Body of pancreas (tissue), 4 donors: ENCODE measurements at regions not wholly inside any gene's neighbourhood (a gene's known extent, or its start where the extent isn't known, plus 50 kb on each side); places are given as distances from the start of the nearest gene placed in this dataset.

ENCODE experiments used
- POLR2A ChIP-seq, 3 donors: fragments of 450-650 bp; IDR thresholded peaks; one replicate each; pipeline ENCODE4 v1.6.1; 2016; ENCODE audit warnings: antibody characterized with exemption in 3 of 3, mild to moderate bottlenecking in 2 of 3
- TF ChIP-seq, protein P1 (sequence below), 7 experiments: fragments of 450-650 bp in 4 of 7; fragments of 200-600 bp in 3 of 7; sonication (generic) in 3 of 7; IDR thresholded peaks; one replicate each; pipeline ENCODE4 v1.5.1; 2016 to 2019; ENCODE audit warnings: antibody characterized with exemption in 7 of 7

DNA sequence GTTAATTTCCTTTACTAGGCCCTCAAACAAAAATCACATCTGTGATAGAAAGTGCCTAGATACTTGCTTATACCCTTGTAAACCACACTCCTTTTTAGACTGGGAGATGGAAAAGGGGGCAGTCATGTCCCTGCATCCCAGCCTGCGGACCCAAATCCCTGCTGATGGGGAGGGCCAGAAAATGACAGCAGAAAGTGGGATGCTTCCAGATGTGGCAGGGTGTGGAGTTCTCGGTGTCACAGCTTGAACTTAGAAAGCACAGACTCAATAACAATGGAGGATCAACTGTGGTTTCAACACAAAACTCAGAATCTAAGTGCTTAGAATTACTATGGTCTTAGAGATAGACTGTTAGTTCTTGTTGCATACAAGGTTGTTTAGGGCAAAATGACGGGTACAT lies 95.6 kb upstream of the F3 start:
- TF ChIP-seq, protein P1, sequence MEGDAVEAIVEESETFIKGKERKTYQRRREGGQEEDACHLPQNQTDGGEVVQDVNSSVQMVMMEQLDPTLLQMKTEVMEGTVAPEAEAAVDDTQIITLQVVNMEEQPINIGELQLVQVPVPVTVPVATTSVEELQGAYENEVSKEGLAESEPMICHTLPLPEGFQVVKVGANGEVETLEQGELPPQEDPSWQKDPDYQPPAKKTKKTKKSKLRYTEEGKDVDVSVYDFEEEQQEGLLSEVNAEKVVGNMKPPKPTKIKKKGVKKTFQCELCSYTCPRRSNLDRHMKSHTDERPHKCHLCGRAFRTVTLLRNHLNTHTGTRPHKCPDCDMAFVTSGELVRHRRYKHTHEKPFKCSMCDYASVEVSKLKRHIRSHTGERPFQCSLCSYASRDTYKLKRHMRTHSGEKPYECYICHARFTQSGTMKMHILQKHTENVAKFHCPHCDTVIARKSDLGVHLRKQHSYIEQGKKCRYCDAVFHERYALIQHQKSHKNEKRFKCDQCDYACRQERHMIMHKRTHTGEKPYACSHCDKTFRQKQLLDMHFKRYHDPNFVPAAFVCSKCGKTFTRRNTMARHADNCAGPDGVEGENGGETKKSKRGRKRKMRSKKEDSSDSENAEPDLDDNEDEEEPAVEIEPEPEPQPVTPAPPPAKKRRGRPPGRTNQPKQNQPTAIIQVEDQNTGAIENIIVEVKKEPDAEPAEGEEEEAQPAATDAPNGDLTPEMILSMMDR (IDR thresholded peaks at IDR 0.05): no peak
- no peak for TF ChIP-seq POLR2A (IDR thresholded peaks at IDR 0.05)
